ENCODE measurements at regions not wholly inside any gene's neighbourhood (a gene's known extent, or its start where the extent isn't known, plus 50 kb on each side); places are given as distances from the start of the nearest gene placed in this dataset.

DNA sequence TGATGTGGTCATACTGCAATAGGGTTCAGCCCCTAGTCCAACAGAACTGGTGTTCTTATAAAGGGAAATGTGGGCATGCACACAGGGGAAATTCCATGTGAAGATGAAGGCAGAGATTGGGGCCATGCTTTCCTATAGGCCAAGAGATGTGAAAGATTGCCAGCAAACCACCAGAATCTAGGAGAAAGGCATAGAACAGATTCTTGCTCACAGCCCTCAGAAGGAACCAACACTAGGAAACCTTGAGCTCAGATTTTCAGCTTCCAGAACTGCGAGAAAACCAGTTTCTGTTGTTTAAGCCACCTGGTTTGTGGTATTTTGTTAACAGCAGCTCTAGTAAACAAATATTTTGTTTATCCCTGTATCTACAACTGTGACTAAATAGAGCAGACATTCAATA lies 197.6 kb upstream of the CITED2 start:
- peaks cover 4% of the 10 kb centered on the region for H3K27me3 Mint-ChIP-seq
- H3K9me3 Mint-ChIP-seq, result no peaks in the 10 kb centered on the region
- H3K27ac Mint-ChIP-seq, result no peak overlapping the region
- no peak for DNase-seq
- H3K4me1 Mint-ChIP-seq, result no peaks in the 10 kb centered on the region
- no peaks in the 10 kb centered on the region for H3K36me3 Mint-ChIP-seq
- H3K4me3 Mint-ChIP-seq, result no peak overlapping the region

DNA sequence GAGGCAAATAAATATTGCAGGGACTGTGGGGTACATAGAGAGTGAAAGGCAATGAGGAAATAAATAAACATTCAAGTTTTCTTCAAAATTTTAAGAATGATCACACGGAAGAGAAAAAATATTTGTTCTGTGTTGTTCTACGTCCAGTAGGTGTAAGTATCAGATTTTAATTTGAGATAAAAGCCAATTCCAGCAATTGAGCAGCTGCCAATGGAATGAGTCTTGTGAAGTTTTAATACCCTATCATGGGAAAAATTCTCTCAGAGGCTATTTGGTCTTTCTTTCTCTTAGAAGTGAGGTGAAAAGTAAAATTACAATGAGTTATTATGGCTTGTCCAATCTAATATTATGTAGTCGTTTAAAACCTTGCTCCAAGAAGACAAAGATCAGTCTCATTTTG lies 195.7 kb upstream of the CITED2 start:
- Mint-ChIP-seq H3K27ac (no peak overlapping the region), H3K9me3 (no peaks in the 10 kb centered on the region), H3K4me1 (no peaks in the 10 kb centered on the region), H3K4me3 (no peak overlapping the region), H3K36me3 (no peaks in the 10 kb centered on the region), H3K27me3 (no peaks in the 10 kb centered on the region)
- no peak for DNase-seq

DNA sequence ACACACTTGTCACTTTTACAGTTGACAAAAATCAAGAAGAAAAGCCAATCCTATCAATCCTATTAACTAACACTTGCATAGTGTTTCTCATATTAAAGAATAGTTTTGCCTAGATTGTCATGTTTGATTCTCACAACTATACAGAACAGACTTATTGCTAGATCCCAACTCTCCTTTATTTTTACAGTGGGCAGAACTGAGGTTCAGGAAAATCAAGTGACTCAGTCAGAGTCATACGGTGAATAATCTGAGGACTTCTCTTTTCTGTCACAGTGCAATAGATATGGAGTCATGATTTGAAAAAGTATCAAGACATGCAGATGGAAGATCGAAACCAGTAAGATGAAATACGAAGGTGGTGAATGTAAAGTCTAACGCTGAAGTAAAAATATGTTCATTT lies 195.1 kb upstream of the CITED2 start:
- Mint-ChIP-seq H3K27me3 (no peaks in the 10 kb centered on the region), H3K4me3 (no peak overlapping the region), H3K9me3 (no peaks in the 10 kb centered on the region), H3K36me3 (no peaks in the 10 kb centered on the region), H3K27ac (no peak overlapping the region), H3K4me1 (no peaks in the 10 kb centered on the region)
- no peak for DNase-seq

DNA sequence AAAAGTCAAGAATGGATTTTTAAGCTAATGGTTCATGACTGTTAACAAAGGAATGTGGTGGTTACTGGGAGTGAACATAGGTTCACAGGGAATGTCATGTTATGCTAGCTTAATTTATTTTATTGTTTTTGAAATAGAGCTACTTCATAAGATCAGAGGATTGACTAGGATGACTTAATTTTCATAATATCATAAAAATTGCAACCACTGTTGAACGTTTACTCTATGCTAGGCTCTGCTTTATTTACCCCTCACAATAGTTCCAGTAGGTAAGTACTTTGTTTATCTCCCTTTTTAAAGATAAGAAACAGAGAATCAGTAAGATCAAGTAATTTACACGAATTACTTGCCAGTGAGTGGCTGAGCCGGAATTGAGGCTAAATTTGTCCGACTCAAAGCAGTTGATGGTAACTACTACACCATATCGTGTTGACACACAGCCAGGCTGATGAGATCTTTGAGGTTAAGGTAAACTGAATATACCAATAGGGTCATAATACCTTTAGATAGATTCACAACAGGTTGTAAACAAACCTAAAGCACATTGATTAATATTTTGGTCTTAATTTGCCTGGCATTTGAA lies 194.6 kb upstream of the CITED2 start:
- no peak for DNase-seq
- Mint-ChIP-seq H3K27ac (no peak overlapping the region), H3K36me3 (no peaks in the 10 kb centered on the region), H3K27me3 (no peaks in the 10 kb centered on the region), H3K4me1 (no peaks in the 10 kb centered on the region), H3K4me3 (no peak overlapping the region), H3K9me3 (no peaks in the 10 kb centered on the region)

DNA sequence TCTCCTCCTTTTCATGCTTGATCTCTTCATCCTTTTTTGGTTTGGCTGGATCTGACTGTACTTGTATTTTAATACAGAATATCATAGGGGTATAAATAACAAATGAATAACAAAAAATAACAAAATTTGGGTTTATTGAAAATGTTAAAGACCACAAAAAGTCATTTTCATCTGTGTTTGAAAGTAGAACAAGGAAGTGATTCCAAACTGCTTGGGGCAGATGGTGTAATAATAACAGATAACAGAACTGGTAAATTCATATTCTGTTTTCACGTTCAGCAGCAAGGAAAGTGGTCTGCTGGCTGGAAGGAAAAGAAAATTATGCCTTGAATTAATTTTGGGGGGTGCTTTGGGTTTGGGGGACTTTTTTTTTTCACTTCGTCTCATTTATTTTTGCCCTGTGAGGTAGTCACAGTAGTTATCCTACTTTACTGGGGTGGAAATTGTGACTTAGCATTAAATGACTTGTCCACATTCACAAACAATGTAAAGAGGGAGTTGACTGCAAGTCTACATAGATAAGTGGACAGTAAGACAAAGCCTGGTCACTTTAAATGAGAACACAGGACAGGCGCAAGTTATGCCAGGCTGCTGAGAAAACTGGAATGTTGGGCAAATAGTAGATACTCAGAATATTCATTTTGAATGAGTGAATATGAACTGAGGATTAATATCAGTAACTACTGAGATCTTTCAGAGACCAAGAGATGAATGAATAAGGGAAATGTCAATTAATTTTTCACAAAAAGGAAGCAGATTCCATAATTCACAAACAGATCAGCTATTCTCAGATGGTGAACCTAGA lies 193.9 kb upstream of the CITED2 start:
- Mint-ChIP-seq H3K36me3 (no peaks in the 10 kb centered on the region), H3K27ac (no peak overlapping the region), H3K27me3 (no peaks in the 10 kb centered on the region), H3K4me3 (no peak overlapping the region), H3K9me3 (no peaks in the 10 kb centered on the region), H3K4me1 (no peaks in the 10 kb centered on the region)
- DNase-seq, result no peak

DNA sequence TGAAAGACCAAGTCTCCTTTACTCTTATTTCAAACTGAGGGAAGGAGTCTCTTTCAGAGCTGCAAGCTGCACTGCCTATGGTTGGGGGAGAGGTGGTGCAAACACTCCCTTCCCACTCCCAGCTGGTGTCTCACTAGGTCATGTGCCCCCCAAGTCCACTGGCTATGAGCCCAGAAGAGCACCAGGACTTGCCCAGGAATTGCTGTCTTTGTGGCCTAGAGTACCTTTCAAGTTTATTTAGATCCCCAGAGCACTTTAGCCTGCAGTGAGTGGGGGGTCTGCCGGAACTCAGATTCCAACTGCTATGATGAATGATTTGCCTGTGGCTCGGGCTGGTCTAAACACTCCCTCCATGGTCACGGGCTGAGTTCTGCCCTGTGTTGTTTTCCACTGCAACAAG lies 192.6 kb upstream of the CITED2 start:
- DNase-seq, result no peak
- no peak overlapping the region for H3K4me3 Mint-ChIP-seq
- H3K4me1 Mint-ChIP-seq, result no peaks in the 10 kb centered on the region
- no peaks in the 10 kb centered on the region for H3K27me3 Mint-ChIP-seq
- H3K9me3 Mint-ChIP-seq, result no peaks in the 10 kb centered on the region
- H3K36me3 Mint-ChIP-seq, result no peaks in the 10 kb centered on the region
- H3K27ac Mint-ChIP-seq, result no peak overlapping the region

DNA sequence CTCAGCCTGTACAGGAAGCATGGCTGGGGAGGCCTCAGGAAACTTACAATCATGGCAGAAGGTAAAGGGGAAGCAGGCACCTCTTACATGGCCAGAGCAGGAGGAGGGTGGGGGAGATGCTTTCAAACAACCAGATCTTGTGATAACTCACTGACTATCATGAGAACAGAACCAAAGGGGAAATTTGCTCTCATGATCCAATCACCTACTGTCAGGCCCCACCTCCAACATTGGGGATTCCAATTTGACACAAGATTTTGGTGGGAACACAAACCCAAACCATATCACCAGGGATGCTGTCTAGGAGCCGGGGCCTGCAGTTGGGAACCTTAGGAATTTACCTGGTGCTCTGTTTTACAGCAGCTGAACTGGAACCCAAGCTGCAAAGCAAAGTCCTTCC lies 191.1 kb upstream of the CITED2 start:
- no peak for DNase-seq
- H3K27ac Mint-ChIP-seq, result no peak overlapping the region
- H3K36me3 Mint-ChIP-seq, result no peaks in the 10 kb centered on the region
- H3K4me3 Mint-ChIP-seq, result no peak overlapping the region
- H3K27me3 Mint-ChIP-seq, result no peaks in the 10 kb centered on the region
- H3K4me1 Mint-ChIP-seq, result no peaks in the 10 kb centered on the region
- peaks cover 2% of the 10 kb centered on the region for H3K9me3 Mint-ChIP-seq

DNA sequence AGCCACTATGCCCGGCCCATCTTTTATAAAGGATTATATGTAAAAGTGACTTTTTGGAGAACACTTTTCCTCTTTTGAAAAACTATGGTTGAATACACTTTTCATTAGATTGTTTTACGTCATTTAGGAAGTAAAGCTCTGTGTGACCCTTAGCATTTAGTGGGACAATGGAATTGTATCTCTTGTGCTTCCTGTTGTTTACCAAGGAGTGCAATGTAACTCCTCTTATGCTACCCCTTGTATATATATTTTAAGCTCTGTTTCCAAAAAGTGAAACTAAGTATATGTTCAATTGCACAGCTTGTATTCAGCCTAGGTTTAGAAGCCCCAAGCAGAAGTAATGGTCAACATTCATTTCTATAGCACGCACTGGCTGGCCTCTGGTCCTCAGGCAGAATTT lies 183.1 kb upstream of the CITED2 start:
- no peaks in the 10 kb centered on the region for H3K36me3 Mint-ChIP-seq
- no peak overlapping the region for H3K27ac Mint-ChIP-seq
- H3K4me3 Mint-ChIP-seq, result no peak overlapping the region
- no peak for DNase-seq
- peaks cover 2% of the 10 kb centered on the region for H3K9me3 Mint-ChIP-seq
- H3K4me1 Mint-ChIP-seq, result no peaks in the 10 kb centered on the region
- no peaks in the 10 kb centered on the region for H3K27me3 Mint-ChIP-seq

DNA sequence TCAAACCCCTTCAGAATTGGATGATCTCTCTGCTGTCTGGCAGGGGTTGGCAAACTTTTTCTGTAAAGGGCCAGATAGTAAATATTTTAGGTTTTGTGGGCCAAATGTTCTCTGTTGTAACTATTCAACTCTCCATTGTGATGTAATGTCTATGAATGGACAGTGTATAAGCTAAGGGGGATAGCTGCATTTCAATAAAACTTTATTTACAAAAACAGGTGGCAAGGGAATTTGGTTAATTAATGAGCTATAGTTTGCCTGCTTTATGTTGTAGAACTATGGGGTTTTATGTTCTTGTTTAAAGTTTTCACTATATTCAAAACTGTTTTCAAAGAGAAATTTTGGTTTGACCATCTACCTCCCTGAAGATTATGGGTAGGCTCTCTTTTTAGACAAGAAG lies 182.1 kb upstream of the CITED2 start:
- Mint-ChIP-seq H3K27me3 (no peaks in the 10 kb centered on the region), H3K36me3 (no peaks in the 10 kb centered on the region), H3K4me1 (no peaks in the 10 kb centered on the region), H3K4me3 (no peak overlapping the region), H3K9me3 (peaks cover 2% of the 10 kb centered on the region), H3K27ac (no peak overlapping the region)
- no peak for DNase-seq

DNA sequence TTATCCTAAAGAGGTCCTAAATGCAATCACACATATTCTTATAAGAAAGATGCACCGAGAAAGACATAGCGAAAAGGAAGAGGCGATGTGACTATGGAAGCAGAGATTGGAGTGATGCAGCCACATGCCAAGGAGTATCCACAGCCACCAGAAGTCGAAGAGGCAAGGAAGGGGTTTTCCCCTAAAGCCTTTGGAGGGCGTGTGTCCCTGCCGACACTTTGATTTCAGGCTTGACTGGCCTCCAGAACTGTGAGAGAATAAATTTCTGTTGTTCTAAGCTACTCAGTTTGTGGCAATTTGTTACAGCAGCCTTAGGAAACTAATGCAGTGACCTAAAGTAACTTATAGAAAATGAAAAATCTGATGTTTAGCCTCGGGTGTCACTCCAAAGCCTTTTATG lies 179.5 kb upstream of the CITED2 start:
- H3K27ac Mint-ChIP-seq, result no peak overlapping the region
- H3K9me3 Mint-ChIP-seq, result no peaks in the 10 kb centered on the region

DNA sequence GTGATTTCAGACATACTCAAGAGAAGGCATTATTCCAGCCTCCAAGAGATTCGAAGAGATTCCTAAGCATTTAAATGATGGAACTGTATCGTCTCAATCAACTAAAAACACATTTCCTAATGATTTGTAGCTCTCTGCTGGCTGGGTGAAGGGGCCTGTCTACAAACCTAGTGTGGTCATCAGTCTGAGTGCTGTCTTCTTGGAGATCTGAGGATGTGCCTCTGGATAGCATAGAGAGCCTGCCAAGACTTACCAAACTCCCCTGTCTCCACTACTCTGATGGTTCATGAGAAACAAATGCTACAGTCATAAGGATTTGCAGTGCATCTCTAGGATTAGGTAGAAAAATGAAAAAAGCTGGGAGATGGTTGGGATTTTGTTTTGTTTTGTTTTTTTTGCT lies 176.9 kb upstream of the CITED2 start:
- no peaks in the 10 kb centered on the region for H3K27me3 Mint-ChIP-seq
- no peaks in the 10 kb centered on the region for H3K9me3 Mint-ChIP-seq
- H3K4me3 Mint-ChIP-seq, result no peak overlapping the region
- H3K27ac Mint-ChIP-seq, result no peak overlapping the region
- DNase-seq, result no peak
- no peaks in the 10 kb centered on the region for H3K4me1 Mint-ChIP-seq
- no peaks in the 10 kb centered on the region for H3K36me3 Mint-ChIP-seq

More for the DNA sequence above, 179.5 kb upstream of the CITED2 start:
- no peaks in the 10 kb centered on the region for H3K27me3 Mint-ChIP-seq
- DNase-seq, result no peak
- H3K36me3 Mint-ChIP-seq, result no peaks in the 10 kb centered on the region
- H3K4me1 Mint-ChIP-seq, result no peaks in the 10 kb centered on the region
- no peak overlapping the region for H3K4me3 Mint-ChIP-seq

DNA sequence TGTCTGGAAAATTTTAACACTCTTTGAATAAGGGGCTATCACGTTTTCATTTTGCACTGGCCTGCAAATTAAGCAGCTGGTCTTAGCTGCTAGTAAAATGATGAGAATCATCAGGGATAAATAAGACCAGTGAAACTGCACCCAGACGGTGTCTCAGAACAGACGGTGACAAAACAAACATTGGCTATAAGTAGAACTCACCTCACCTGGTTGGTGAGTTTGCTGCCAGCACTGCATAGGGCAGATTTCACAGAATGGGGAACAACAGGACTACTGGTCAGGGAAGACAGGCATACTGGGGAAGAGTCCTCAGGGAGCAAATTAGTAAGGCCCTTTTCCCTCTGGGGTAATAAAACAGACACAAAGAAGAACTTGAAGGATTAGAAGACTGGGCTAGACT lies 175.9 kb upstream of the CITED2 start:
- H3K36me3 Mint-ChIP-seq, result no peaks in the 10 kb centered on the region
- H3K9me3 Mint-ChIP-seq, result no peaks in the 10 kb centered on the region
- no peaks in the 10 kb centered on the region for H3K27me3 Mint-ChIP-seq
- H3K27ac Mint-ChIP-seq, result no peak overlapping the region
- no peaks in the 10 kb centered on the region for H3K4me1 Mint-ChIP-seq
- no peak overlapping the region for H3K4me3 Mint-ChIP-seq
- no peak for DNase-seq

DNA sequence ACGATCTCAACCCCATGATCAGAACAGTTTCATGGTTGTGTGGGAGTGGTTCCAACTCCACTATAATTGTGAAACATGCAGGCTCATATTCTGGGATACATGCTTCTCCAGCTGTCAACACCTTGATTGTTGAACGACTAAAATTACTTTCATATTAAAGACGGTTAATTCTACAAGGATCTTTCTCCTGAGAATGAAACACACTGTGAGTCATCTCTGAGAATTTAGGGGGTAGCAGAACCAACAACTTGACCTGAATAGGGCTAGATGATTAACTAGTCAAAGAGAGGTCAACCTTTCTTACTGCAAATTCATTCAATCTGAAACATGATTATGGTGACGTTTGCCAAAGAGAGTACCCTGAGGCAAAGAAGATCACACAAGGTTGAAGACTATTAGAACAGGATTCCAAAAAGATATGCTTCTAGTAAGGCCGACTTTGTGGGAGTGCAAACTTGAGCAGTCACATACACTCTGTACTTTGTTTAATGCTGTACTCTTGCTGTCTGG lies 175.2 kb upstream of the CITED2 start:
- Mint-ChIP-seq H3K4me3 (no peak overlapping the region), H3K36me3 (no peaks in the 10 kb centered on the region), H3K27me3 (no peaks in the 10 kb centered on the region), H3K9me3 (no peaks in the 10 kb centered on the region), H3K4me1 (no peaks in the 10 kb centered on the region), H3K27ac (no peak overlapping the region)
- no peak for DNase-seq

DNA sequence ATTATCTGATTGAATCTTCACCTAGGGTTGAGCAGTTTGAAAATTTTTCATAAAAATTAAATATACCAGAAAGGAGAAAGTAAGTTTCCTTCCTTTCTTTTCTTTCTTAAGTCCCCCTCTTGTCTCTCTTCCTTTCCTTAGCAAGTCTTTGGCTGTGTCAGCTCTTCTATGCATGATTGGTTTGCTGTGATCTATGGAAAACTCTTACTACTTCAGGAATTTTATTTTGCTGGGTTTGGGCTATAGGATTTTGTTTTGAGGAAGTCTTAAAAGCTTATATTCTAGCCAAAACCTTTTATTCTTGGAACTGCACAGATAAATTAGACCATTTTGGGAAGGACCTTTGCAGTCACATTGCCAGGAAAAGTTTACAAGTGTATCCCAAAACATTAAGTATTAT lies 173.4 kb upstream of the CITED2 start:
- DNase-seq, result no peak
- Mint-ChIP-seq H3K27me3 (no peaks in the 10 kb centered on the region), H3K9me3 (no peaks in the 10 kb centered on the region), H3K4me1 (no peaks in the 10 kb centered on the region), H3K36me3 (no peaks in the 10 kb centered on the region), H3K27ac (no peak overlapping the region), H3K4me3 (no peak overlapping the region)

DNA sequence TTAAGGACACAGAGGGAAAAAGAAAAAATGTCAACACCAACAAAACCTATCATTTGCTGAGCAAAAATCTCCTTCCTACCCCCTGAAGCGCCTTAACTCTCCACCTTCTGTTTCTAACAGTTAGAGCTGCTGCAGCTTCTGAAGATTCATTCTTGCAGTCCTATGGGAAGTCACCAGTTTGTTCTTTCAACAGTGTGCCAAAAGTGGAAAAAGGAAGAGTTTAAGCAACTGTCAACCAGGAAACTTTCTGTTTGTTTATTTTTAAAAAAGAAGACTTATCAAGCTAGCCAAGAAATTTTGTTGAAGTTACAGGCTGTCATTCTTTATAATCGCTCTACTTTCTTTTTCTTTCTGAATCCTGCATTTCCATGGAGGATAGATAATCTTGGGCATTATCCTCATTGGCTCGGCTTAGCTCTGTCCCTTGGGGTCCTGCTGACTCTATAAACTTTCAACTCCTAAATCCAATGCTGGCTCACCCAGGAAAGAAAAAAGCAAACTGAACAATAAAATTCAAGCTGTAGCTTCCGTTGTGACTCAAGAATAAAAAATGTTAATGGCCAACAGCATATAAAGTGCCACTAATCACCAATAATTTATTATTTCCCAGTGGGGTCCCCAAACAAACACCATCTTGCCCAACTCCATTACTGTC lies 172.8 kb upstream of the CITED2 start:
- no peaks in the 10 kb centered on the region for H3K27me3 Mint-ChIP-seq
- H3K27ac Mint-ChIP-seq, result no peak overlapping the region
- H3K9me3 Mint-ChIP-seq, result no peaks in the 10 kb centered on the region
- DNase-seq, result no peak
- no peaks in the 10 kb centered on the region for H3K4me1 Mint-ChIP-seq
- H3K36me3 Mint-ChIP-seq, result no peaks in the 10 kb centered on the region
- H3K4me3 Mint-ChIP-seq, result no peak overlapping the region

DNA sequence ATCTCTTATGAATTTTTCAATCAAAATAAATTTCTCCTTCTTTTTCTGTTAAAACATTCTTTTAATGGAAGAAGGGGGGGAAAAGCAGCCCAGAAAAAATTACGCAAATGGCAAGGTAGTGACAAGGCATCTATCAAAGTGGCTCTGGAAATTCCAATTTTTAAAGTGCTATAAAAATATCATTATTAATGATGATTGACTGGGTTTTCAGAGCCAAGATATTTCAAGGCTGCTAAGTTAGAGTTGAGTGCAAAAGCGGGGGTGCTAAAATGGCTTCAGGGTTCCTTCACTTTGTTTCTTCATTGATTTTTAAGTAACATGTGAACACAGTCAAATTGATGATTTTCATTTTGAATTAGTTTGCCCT lies 171.6 kb upstream of the CITED2 start:
- Mint-ChIP-seq H3K4me3 (no peak overlapping the region), H3K36me3 (no peaks in the 10 kb centered on the region), H3K9me3 (no peaks in the 10 kb centered on the region), H3K27ac (no peak overlapping the region), H3K27me3 (no peaks in the 10 kb centered on the region), H3K4me1 (no peaks in the 10 kb centered on the region)
- no peak for DNase-seq
